CMK (cell line): ENCODE measurements at regions not wholly inside any gene's neighbourhood (a gene's known extent, or its start where the extent isn't known, plus 50 kb on each side); places are given as distances from the start of the nearest gene placed in this dataset.

Source experiments
- DNase-seq: peaks from one replicate; pipeline ENCODE4 v3.0.0-alpha.2; 2010; ENCODE audit warnings: low read depth

DNA sequence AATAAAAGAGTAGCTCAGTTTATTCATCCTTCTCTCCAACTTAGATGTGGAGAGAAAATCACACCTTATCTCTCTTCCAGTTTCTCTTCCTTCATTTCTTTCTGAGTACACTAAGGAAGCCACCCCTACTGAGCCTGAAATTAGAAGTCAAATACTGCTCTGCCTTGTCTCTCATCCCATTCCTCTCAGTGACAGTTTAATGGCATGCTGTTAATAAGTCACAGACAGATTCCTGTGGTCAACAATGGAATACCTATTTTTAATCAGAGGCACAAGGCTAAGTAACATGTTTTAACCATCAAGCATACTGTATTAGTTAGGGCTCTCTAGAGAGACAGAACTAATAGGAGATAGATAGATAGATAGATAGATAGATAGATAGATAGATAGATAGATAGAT lies 253.2 kb downstream of the HTR7 start:
- DNase-seq: no peak

DNA sequence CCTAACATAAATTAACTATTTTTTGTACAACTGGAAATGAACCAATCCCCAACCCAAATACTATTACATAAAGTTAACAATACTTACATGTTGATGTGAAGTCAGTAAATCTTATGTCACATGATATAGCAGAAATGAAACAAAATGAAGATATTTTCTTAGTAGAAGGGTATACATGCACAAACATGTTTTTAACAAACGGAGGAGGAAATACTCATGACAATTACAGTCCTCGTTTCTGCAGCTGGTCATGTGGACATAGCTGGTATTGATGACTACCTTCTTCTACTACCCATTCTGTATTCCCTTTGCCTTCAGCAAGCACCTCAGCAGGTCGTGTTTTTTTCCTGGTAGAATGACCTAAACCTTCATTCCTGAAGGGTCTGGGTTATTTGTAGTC lies 252.3 kb downstream of the HTR7 start:
- no peak for DNase-seq

DNA sequence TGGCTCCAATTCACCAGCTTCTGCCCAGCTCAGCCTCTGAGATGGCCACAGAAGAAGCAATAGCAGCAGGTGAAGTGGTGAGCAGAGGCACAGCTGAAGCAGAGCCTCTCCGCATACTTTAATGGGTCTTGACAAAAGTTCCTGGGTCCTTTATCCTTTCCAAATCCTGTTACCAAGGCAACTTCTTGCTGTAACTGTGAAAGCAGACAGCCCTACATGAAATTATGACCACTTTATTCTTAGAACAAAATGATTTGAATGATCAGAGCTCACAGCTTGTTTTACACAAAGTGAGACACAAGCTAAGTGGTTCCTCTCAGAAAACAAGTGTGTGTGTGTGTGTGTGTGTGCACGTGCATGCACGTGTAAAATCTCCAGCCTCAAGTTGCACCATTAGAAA lies 245.6 kb downstream of the HTR7 start:
- DNase-seq: no peak

DNA sequence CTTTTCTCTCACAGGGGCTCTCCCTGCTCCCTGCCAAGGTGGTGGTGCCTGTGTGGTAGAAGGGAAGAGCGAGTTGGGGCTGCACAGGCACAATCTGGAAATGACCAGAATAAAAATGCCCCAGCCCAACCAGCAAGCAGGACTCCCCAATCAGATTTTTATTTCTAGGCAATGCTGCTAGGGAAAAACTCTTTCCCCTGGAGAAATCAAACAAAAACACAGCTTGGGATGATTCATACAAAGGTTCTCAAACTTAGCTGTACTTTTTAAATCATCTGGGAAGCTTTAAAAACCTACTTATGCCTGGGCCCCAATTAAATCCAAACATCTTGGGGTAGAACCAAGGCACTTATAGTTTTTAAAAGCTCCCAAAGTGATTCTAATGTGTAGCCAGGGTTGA lies 243.2 kb downstream of the HTR7 start:
- DNase-seq: no peak

DNA sequence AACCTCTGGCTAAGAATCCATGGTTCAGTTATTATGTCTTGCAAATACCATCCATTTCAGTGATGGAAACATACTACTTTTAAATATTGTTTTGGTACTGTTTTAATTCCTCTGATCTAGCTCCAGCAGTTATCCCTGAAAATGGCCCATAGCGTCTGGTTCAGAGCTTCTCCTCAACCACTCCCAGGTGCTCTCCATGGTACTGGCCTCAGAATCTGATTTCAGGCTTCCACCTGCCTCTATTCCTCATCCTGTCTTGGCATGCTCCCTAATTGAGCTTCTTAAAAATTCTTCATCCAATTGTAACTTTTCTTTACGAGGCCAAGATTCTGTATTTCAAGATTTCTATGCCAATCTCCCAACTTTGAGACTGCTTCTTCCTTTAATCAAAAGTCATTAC lies 236.3 kb downstream of the HTR7 start:
- DNase-seq: no peak

DNA sequence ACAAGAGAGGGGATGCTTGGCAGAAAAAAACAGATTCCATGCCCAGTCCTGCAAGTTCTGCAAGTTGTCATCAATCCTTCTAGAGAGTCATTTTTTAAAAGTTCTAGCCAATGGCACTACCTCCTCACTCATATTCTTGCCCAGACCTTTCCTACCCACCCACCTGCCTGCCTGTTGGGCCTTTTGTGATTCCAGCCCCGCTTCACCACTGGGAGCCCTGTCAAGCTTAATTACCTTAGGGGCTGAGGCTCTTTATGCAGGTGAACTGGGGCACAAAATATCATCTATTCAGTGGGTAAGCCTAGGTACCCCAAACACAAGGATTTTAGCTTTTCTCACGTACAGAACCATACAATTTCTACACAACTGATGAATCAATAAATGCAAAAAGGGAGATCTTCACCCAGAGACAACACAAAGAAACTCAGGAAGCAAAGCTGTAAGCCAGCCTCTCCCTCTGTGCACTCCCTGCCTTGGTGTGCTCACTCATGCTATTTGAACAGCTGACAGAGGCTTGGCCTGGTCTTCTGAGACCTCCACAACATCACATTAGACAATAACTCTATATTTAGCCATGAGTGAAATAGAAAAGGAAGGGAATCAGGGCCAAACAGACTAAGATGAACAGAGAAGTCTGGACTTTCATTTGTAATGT lies 222.6 kb downstream of the HTR7 start:
- no peak for DNase-seq

DNA sequence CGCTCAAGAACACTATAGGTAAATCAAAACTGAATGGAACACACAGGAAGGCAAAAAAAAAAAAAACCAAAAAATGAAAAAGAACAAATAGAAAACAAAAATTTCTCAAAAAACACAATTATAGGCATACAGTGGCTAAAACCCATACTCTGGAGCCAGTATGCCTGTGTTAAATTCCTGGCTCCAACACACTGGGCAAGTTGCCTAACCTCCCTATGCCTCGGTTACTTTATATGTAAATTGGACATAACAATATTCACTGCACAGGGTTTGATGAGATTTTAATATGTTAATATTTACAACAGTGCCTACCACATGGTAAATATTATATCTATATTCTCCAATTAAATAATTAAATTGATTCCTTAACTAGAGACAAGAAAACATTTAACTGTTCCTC lies 217.1 kb downstream of the HTR7 start:
- DNase-seq: no peak

DNA sequence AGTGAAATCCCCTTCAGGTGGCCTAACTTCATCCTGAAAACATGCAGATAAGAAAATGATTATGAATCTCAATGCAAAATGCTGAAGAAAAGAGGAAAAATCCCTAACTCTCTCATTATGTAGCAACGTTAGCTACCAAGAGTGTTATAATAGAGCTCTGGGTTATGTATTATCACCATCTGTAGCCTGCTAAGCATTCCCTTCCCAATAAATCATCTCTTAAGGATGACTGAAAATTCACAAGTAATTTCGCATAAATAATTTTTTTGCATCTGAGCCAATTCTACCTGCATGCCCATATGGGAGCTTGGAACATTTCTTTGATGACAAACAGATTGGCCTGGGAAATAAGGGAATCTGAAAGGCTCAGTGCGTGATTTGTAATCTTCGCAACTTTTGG lies 216.1 kb downstream of the HTR7 start:
- no peak for DNase-seq

DNA sequence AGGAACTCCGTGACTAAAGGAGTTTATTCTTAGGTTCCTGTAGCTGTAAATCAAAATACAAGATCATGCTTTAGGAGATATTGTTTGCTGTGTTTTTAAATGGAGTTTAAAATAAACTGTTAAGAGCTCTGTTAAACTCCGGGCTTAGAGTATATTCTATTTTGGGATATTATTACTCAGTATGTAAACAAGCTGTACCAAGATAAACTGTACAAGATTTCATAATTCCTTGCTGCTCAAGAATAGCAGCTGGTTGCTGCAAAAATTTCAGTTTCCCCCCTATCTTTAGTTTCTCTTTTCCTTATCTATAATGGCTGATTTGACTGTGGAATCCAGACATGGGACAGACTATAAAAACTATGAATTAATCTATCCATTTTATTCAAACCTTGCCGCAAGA lies 215.7 kb downstream of the HTR7 start:
- DNase-seq: no peak

DNA sequence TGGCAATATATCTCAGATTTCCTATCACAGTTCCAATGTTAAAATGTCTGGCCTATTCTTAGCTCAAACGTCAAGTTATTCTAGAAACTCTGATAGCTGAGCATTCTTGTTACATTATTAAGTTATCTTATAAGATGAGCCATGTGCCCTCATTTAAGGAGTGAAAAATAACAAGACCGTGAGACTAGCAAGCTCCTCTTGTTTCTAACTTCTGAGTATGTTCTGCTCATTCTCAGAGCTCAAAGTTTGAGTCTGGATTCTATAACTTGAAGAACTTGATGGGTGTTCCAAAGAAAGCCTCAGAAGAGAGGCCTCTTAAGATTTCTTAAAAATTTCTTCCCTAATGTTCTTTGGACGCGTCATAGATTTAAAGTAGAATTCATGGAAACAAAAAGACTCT lies 215.2 kb downstream of the HTR7 start:
- no peak for DNase-seq

DNA sequence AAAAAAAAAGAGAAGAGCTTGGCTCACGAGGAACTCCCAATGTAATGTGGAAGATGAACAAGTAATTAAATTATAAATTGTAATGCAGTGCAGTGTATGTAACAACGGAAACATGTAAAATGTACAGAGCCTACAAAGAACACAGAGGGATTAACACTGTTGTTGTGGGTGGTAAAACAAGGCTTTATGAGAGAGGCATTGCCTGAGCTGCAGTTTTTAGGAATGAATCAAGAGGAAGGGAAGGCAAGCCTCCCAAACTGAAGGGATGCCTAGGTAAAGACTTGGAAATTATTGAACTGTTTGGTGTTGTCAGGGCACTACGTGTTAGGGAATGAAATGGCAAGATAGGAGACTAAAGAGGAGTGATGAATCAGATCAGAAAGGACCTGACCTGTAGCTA lies 213.7 kb downstream of the HTR7 start:
- no peak for DNase-seq

DNA sequence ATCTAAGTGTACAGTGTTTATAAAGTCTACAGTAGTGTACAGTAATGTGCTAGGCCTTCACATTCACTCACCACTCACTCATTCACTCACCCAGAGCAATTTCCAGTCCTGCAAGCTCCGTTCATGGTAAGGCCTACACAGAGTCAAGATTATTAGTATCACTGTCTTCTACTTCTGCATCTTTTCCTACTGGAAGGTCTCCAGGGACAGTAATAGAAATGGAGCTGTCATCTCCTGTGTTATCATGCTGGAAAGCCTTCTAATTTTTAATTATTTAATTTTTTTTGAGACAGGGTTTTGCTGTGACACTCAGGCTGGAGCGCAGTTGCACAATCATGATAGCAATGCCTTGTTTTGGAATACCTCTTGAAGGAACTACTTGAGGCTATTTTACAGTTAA lies 207.0 kb downstream of the HTR7 start:
- no peak for DNase-seq

DNA sequence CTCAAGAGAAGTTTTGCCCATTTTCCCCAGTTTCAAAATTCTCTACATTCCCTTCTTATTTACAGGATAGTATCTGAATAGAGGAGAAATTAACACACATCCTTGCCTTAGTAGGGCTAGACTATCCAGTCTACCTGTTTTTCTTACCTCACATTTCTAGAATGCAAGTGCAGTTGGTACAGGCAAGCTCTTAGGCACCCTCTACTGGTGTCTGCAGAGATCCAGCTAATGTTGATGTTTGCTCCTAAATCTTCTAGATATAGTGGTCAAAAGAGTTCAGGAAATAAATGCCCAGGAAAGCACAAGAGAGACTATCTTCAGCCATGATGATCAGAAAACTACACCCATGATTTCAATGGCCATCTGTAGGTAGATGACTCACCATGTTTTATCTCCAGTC lies 205.3 kb downstream of the HTR7 start:
- no peak for DNase-seq

DNA sequence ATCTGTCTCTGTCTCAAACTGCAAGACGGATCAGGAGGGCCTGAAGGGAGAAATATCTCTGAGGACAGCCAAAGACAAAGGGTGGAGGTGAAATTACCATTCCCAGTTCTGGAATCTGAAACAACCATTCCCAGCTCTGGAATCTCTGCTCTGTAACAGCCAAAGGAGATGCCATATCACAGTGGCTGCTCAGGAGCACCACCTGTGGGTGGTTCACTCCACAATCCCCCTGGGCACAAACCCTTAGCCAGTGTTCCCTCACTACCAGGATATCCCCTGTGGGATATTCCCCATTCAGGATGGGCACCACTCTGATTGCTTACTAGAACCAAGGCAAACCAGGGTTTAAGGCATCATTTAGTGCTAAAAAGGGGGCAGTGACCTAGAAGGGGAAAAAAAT lies 199.0 kb downstream of the HTR7 start:
- DNase-seq: no peak

DNA sequence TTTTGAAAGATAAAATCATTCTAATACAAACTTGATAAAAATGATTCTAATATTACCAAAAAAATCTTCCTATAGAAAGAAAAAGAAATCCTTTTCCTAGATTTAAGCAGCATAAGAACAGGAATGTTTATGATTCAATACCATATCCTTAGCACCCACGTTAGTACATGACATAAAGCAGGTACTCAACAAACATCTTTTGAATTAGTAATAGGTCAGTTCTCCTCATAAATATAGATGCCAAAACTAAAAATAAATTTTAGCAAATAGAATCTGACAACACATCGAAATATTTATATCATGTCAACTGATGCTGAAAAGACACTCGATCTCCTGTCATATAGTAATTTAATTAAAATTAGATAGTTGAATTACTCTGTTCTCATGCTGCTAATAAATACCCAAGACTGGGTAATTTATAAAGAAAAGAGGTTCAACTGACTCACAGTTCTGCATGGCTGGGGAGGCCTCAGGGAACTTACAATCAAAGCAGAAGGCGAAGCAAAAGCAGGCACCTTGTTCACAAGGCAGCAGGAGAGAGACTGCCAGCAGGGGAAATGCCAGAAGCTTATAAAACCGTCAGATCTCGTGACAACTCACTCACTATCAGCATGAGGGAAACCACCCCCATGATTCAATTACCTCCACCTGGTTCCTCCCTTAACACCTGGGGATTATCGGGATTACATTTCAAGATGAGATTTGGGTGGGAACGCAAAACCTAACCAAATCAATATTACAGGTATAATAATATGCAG lies 191.8 kb downstream of the HTR7 start:
- no peak for DNase-seq

DNA sequence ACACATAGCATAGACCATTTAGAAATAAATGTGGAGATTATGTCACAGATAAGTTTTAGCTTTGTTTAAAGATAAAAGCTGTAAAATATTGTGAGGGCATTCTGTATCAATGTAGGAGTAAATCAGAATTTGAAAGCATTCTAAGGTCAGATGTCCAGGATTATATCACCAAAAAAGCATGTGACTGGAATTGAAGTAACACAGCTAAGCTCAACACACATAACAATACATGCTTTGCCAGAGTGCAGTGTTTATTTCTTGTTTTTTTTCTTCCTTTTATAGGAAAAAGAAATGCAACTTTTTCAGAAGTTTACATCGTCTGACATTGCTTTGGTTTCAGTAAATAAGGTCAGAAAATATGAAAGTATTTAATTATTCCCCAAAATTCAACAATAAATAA lies 183.4 kb downstream of the HTR7 start:
- no peak for DNase-seq

DNA sequence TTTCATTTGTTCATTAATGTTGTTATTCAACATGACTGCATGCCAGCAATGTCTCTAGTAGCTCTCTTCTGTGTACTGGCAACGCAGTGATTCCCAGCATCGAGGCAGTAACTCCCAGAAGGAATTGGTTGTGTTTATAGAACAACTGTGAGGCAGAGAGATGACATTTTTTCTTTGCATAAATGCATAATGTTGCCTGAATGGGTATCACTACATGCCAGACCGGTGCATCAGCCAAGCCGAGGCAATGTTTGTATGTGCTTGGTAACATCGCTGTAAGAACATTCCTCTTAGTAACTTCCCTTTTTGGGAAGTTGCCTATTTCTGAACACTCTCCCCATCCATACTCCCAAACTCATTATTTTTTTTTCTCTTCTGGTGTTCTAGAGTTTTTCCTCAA lies 182.9 kb downstream of the HTR7 start:
- no peak for DNase-seq

DNA sequence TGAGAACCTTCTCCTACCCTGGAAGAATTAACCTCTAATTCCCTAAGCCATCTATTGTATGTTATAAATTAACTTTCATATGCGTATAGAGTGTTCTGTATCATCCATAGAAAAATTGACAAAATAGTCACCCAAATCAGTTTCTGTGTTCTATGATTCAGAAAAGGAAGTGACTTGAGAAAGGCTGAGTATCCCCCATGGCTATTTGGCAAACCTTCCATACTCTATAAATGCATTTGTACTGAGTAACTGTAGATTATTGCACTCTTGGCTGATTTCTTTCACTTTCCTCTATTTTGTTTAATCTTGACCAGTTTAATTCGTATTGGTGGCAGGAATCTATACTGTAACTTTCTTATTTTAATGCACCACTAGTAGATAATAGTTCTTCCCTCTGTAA lies 182.2 kb downstream of the HTR7 start:
- DNase-seq: no peak
